ENCODE measurements at regions not wholly inside any gene's neighbourhood (a gene's known extent, or its start where the extent isn't known, plus 50 kb on each side); places are given as distances from the start of the nearest gene placed in this dataset.

DNA sequence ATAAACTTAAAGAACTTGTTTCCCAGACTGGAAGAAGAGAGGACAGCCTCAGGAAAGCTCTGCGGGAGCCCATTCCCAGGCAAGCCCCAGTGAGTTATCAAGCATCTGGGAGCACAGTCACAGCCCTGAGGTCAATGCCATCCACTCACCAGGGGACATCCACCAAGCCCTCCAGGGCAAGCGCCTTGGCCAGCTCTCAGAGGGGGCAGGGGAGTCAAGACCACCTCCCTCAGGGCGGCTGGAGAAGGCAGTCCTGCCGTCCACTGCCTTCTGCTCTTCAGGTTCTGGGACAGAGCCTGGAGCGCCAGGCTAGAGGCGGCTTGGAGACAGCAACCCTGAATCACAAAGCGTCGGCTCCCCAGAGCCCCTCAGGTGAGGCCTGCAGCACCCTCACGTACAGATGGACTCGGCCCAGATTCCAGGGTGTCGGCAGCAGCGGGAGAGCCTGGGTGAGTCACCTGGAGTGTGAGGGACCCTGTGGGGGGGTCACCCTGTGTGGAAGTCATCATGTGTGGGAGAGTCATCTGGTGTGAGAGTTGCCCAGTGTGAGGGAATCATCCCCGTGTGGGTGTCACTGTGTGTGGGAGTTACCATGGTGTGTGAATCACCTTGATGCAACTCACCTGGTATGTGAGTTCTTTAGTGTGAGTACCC, 100.9 kb upstream of the TEX51 start:
- Histone ChIP-seq H3K27ac (ENCODE audit: low read depth, low read length) (no peak overlapping the region), H4K20me1 (ENCODE audit: insufficient read depth, low read length) (no peaks in the 10 kb centered on the region), H3K4me3 (ENCODE audit: insufficient read depth, low read length) (no peak overlapping the region), H3K79me2 (ENCODE audit: insufficient read depth, low read length) (no peaks in the 10 kb centered on the region), H3K4me2 (ENCODE audit: insufficient read depth, low read length) (no peak overlapping the region), H2AFZ (ENCODE audit: low read length) (no peak overlapping the region), H3K27me3 (ENCODE audit: insufficient read depth, low read length) (no peaks in the 10 kb centered on the region), H3K9me3 (ENCODE audit: low read depth, low read length) (no peaks in the 10 kb centered on the region), H3K4me1 (ENCODE audit: insufficient read depth, low read length) (no peaks in the 10 kb centered on the region), H3K36me3 (ENCODE audit: insufficient read depth, low read length) (no peaks in the 10 kb centered on the region)
- DNase-seq (ENCODE audit: insufficient read length, low spot score, missing footprints), result no peak
- TF ChIP-seq, protein P1, sequence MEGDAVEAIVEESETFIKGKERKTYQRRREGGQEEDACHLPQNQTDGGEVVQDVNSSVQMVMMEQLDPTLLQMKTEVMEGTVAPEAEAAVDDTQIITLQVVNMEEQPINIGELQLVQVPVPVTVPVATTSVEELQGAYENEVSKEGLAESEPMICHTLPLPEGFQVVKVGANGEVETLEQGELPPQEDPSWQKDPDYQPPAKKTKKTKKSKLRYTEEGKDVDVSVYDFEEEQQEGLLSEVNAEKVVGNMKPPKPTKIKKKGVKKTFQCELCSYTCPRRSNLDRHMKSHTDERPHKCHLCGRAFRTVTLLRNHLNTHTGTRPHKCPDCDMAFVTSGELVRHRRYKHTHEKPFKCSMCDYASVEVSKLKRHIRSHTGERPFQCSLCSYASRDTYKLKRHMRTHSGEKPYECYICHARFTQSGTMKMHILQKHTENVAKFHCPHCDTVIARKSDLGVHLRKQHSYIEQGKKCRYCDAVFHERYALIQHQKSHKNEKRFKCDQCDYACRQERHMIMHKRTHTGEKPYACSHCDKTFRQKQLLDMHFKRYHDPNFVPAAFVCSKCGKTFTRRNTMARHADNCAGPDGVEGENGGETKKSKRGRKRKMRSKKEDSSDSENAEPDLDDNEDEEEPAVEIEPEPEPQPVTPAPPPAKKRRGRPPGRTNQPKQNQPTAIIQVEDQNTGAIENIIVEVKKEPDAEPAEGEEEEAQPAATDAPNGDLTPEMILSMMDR (IDR thresholded peaks at IDR 0.05; ENCODE audit: extremely low read depth, low read depth, low read length), result no peak

GRCh38 chr2:126798276-126799140, 100.2 kb upstream of the TEX51 start:
- H4K20me1 ChIP-seq (ENCODE audit: insufficient read depth, low read length), result no peaks in the 10 kb centered on the region
- no peak overlapping the region for H3K27ac ChIP-seq (ENCODE audit: low read depth, low read length)
- H3K27me3 ChIP-seq (ENCODE audit: insufficient read depth, low read length), result no peaks in the 10 kb centered on the region
- no peaks in the 10 kb centered on the region for H3K79me2 ChIP-seq (ENCODE audit: insufficient read depth, low read length)
- no peak overlapping the region for H2AFZ ChIP-seq (ENCODE audit: low read length)
- no peak overlapping the region for H3K4me3 ChIP-seq (ENCODE audit: insufficient read depth, low read length)
- no peaks in the 10 kb centered on the region for H3K36me3 ChIP-seq (ENCODE audit: insufficient read depth, low read length)
- H3K4me2 ChIP-seq (ENCODE audit: insufficient read depth, low read length), result no peak overlapping the region
- TF ChIP-seq, protein P1 (IDR thresholded peaks at IDR 0.05; ENCODE audit: extremely low read depth, low read depth, low read length), result no peak
- DNase-seq (ENCODE audit: insufficient read length, low spot score, missing footprints), result no peak
- no peaks in the 10 kb centered on the region for H3K9me3 ChIP-seq (ENCODE audit: low read depth, low read length)
- H3K4me1 ChIP-seq (ENCODE audit: insufficient read depth, low read length), result no peaks in the 10 kb centered on the region

DNA sequence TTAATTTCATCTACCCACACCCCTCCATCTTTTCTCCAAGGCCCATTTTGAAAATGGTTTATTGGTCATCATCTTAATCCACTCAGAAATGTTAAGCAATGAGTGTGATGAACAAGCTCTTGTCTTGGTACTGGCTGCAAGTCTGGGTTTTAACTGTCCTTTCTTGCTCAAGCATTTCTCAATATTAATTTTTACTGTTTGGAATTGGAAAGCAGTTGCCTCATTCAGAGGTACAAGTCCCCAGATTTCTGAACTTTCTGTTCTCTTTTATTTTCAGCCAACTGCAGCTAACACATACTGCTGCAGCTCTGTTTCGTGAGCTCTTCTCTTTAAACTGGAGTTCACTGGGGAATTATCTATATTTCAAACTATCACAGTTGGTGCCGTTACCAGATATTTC, 99.4 kb upstream of the TEX51 start:
- no peaks in the 10 kb centered on the region for H4K20me1 ChIP-seq (ENCODE audit: insufficient read depth, low read length)
- no peak overlapping the region for H3K4me2 ChIP-seq (ENCODE audit: insufficient read depth, low read length)

More for the DNA sequence above, 99.4 kb upstream of the TEX51 start:
- TF ChIP-seq, protein P1 (IDR thresholded peaks at IDR 0.05; ENCODE audit: extremely low read depth, low read depth, low read length), result no peak
- Histone ChIP-seq H2AFZ (ENCODE audit: low read length) (no peak overlapping the region), H3K27ac (ENCODE audit: low read depth, low read length) (no peak overlapping the region), H3K4me1 (ENCODE audit: insufficient read depth, low read length) (no peaks in the 10 kb centered on the region), H3K36me3 (ENCODE audit: insufficient read depth, low read length) (no peaks in the 10 kb centered on the region), H3K79me2 (ENCODE audit: insufficient read depth, low read length) (no peaks in the 10 kb centered on the region), H3K4me3 (ENCODE audit: insufficient read depth, low read length) (no peak overlapping the region), H3K9me3 (ENCODE audit: low read depth, low read length) (no peaks in the 10 kb centered on the region), H3K27me3 (ENCODE audit: insufficient read depth, low read length) (no peaks in the 10 kb centered on the region)
- DNase-seq (ENCODE audit: insufficient read length, low spot score, missing footprints), result no peak

Measured in osteoblast (primary cell).